Skeletal muscle tissue (tissue), 3 donors: ENCODE measurements at regions not wholly inside any gene's neighbourhood (a gene's known extent, or its start where the extent isn't known, plus 50 kb on each side); places are given as distances from the start of the nearest gene placed in this dataset.
"Not testable (repeated sequence)": the region's sequence is repeated elsewhere in the genome, so short reads cannot be mapped to it uniquely, and the experiment has no call there.

Source experiments
- H3K27ac ChIP-seq: one replicate; pipeline ENCODE4 v1.7.0; 2013; ENCODE audit warnings: mild to moderate bottlenecking, low read depth, low read length, inconsistent platforms
- H3K27me3 ChIP-seq, 3 donors: one replicate each; pipeline ENCODE4 v1.7.0; 2013; ENCODE audit warnings: low read length in 3 of 3; ENCODE audit not compliant: control insufficient read depth in 3 of 3, insufficient read depth in 3 of 3
- H3K36me3 ChIP-seq, 3 donors: one replicate each; pipeline ENCODE4 v1.7.0; 2013; ENCODE audit warnings: low read length in 3 of 3; ENCODE audit not compliant: control insufficient read depth in 3 of 3, insufficient read depth in 3 of 3
- H3K4me1 ChIP-seq, 3 donors: one replicate each; pipeline ENCODE4 v1.7.0; 2013; ENCODE audit warnings: low read length in 3 of 3, mild to moderate bottlenecking in 3 of 3; ENCODE audit not compliant: control insufficient read depth in 3 of 3, insufficient read depth in 3 of 3
- H3K4me3 ChIP-seq, 3 donors: one replicate each; pipeline ENCODE4 v1.7.0; 2013; ENCODE audit warnings: low read length in 3 of 3
- H3K9ac ChIP-seq, 3 donors: one replicate each; pipeline ENCODE4 v1.7.0; 2013; ENCODE audit warnings: low read length in 3 of 3, mild to moderate bottlenecking in 3 of 3, moderate library complexity in 2 of 3, low read depth in 1 of 3
- H3K9me3 ChIP-seq, 3 donors: one replicate each; pipeline ENCODE4 v1.7.0; 2013; ENCODE audit warnings: low read length in 3 of 3; ENCODE audit not compliant: control insufficient read depth in 3 of 3
- donor health status: Osteomylitis.

GRCh38 chr20:60106186-60106585 lies 148.0 kb downstream of the CDH26 start:
- H3K9ac ChIP-seq, H3K9me3 ChIP-seq, H3K27ac ChIP-seq, H3K36me3 ChIP-seq, H3K27me3 ChIP-seq, H3K4me1 ChIP-seq, H3K4me3 ChIP-seq: not testable (repeated sequence)

GRCh38 chr20:60107621-60108390 lies 149.6 kb downstream of the CDH26 start:
- H3K4me3 ChIP-seq, result no peak overlapping the region
- peaks cover 4 to 10% (median 7%) of the 10 kb centered on the region in 3 donors for H3K4me1 ChIP-seq
- no peaks in the 10 kb centered on the region for H3K9me3 ChIP-seq
- no peak overlapping the region for H3K9ac ChIP-seq
- H3K36me3 ChIP-seq, result no peaks in the 10 kb centered on the region
- no peak overlapping the region for H3K27ac ChIP-seq
- no peaks in the 10 kb centered on the region for H3K27me3 ChIP-seq

GRCh38 chr20:60108397-60108796 lies 150.2 kb downstream of the CDH26 start:
- Histone ChIP-seq H3K4me3 (no peak overlapping the region), H3K9ac (no peak overlapping the region), H3K4me1 (peaks cover 4 to 10% (median 7%) of the 10 kb centered on the region in 3 donors), H3K36me3 (no peaks in the 10 kb centered on the region), H3K27ac (no peak overlapping the region), H3K27me3 (no peaks in the 10 kb centered on the region), H3K9me3 (no peaks in the 10 kb centered on the region)

DNA sequence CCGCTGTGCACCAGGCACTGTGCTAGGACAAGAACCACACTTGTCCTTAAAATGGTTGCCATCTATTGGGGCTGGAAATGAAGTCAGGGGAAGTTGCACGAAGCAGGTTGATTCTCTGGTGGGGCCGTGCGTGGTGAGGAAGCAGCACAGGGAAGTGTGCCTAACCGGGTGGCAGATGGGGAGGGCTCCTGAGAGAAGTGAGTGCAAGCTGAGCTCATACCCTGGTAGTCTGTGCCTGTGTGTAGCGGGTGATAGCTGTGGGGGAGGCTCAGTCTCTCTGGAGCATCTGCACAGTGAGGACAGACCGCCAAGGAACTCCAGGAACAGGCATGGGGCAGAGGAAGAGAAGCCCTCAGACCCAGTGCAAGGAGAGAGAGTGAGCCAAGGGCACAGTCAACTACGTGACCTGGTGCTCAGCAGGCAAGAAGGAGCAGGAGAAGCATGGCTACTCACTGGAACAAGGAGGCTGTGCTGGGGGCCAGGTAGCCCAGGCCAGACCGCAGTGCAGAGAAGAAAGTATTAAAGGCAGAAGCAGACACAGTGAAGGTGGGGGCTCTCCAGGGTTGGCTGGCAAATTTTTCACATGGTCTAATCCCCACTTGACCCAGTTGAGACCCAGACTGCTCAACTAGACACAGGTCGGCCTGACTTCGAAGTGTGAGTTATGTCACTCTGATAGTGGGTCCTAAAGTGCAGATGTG lies 155.0 kb downstream of the CDH26 start:
- no peaks in the 10 kb centered on the region for H3K9me3 ChIP-seq
- no peak overlapping the region for H3K4me3 ChIP-seq
- peaks cover 11 to 23% (median 13%) of the 10 kb centered on the region in 3 donors for H3K4me1 ChIP-seq
- H3K36me3 ChIP-seq, result no peaks in the 10 kb centered on the region
- no peak overlapping the region for H3K27ac ChIP-seq
- no peak overlapping the region for H3K9ac ChIP-seq
- H3K27me3 ChIP-seq, result no peaks in the 10 kb centered on the region

DNA sequence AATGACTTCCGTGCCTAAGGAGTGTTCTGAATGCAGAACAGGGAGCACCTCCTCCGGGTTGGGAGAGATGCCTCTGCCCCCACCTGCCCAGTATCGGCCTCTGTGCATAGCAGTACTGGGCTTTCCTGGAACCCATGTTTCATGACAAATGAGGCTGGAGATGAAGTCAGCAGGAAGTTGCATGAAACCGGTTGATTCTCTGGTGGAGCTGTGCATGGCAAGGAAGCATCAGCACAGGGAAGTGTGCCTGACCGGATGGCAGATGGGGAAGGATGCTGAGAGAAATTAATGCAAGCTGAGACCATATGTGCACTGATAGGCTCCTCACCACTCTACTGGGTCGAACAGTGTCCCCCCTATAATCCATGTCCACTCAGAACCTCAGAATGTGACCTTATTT lies 155.5 kb downstream of the CDH26 start:
- Histone ChIP-seq H3K9me3 (no peaks in the 10 kb centered on the region), H3K4me1 (peaks cover 13 to 23% (median 14%) of the 10 kb centered on the region in 3 donors), H3K27ac (no peak overlapping the region), H3K4me3 (no peak overlapping the region), H3K36me3 (no peaks in the 10 kb centered on the region), H3K9ac (no peak overlapping the region), H3K27me3 (no peaks in the 10 kb centered on the region)

DNA sequence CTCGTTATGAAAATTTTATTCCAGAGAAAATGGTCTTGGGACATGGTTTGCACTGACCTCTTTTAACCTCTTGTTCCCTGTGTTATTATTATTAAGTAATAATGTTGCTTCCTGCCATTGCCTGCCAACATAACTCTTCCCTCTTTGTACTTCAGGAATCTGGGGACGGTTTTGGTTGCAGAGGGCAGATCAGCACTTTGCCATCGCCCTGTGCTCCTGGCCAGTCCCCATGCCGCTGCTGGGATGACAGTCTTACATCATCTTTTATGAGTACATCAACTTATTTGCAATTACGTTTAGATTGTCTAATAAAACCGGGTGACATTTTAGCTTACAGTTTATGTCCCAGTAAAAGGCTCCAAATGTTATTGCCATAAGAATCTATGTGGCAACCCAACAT lies 157.2 kb downstream of the CDH26 start:
- Histone ChIP-seq H3K27me3 (no peaks in the 10 kb centered on the region), H3K9ac (no peak overlapping the region), H3K9me3 (no peaks in the 10 kb centered on the region), H3K4me3 (no peak overlapping the region), H3K4me1 (peaks cover 13 to 23% (median 14%) of the 10 kb centered on the region in 3 donors), H3K36me3 (no peaks in the 10 kb centered on the region), H3K27ac (no peak overlapping the region)

DNA sequence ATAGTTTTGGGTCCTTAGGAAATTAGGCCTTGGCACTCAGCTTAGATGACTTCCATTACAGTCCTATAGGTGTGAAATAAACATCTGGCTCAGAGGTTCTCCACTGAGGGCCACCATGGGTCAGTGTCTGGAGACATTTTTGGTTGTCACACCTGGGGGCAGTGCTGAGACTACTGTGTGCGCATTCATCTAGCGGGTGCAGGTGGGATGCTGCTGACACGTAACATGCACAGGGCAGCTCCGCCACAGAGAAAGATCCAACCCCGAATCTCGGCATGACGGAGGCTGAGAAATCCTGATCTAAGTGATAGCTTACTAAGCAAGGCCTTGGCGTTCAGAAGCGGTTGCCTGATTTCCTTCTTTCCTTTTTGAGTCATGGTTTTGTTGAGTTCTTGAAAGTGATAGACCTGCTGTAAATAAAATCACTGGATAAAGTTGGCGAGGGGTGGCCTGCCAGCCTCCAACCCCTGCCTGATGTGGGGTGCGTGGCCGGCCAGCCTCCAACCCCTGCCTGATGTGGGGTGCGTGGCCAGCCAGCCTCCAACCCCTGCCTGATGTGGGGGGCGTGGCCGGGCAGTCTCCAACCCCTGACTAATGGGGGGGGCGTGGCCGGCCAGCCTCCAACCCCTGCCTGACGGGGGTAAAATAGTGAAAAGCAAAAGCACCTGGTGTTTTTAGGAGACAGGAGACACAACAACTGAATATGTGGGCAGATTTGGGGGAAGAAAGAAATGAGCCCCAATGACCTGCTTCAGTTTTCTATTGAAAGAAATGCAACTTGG lies 158.1 kb downstream of the CDH26 start:
- Histone ChIP-seq H3K9ac (no peak overlapping the region), H3K4me1 (peaks cover 13 to 23% (median 14%) of the 10 kb centered on the region in 3 donors), H3K27me3 (peaks cover 0 to 1% (median 0%) of the 10 kb centered on the region in 3 donors), H3K4me3 (no peak overlapping the region), H3K27ac (no peak overlapping the region), H3K36me3 (no peaks in the 10 kb centered on the region), H3K9me3 (no peaks in the 10 kb centered on the region)

- H3K9me3 ChIP-seq, result no peaks in the 10 kb centered on the region
- H3K4me3 ChIP-seq, result peak overlapping the region in 1 of 3 donors; percentile 39
- no peak overlapping the region for H3K27ac ChIP-seq
- no peak overlapping the region for H3K9ac ChIP-seq
- peaks cover 0 to 5% (median 0%) of the 10 kb centered on the region in 3 donors for H3K27me3 ChIP-seq
- H3K4me1 ChIP-seq, result peaks cover 13 to 23% (median 14%) of the 10 kb centered on the region in 3 donors
- no peaks in the 10 kb centered on the region for H3K36me3 ChIP-seq
Observed at GRCh38 chr20:60117065-60117464, 158.8 kb downstream of the CDH26 start.

- no peak overlapping the region for H3K9ac ChIP-seq
- no peak overlapping the region for H3K4me3 ChIP-seq
- H3K4me1 ChIP-seq, result peaks cover 7 to 14% (median 12%) of the 10 kb centered on the region in 3 donors
- no peaks in the 10 kb centered on the region for H3K36me3 ChIP-seq
- no peak overlapping the region for H3K27ac ChIP-seq
- H3K9me3 ChIP-seq, result no peaks in the 10 kb centered on the region
- H3K27me3 ChIP-seq, result peaks cover 0 to 5% (median 0%) of the 10 kb centered on the region in 3 donors
Observed at GRCh38 chr20:60121903-60122302, 163.7 kb downstream of the CDH26 start.
